Cardiac fibroblast (primary cell): ENCODE measurements at regions not wholly inside any gene's neighbourhood (a gene's known extent, or its start where the extent isn't known, plus 50 kb on each side); places are given as distances from the start of the nearest gene placed in this dataset.

Experiments
- DNase-seq, 2 donors: peaks; one replicate each; pipeline versions ENCODE4 v3.0.0 to v3.0.0-alpha.2; 2010; ENCODE audit warnings: low read depth in 2 of 2
- H3K4me3 ChIP-seq, 2 donors: replicated peaks in 1 of 2; 1 replicate in 1 of 2; 2 replicates in 1 of 2; pipeline ENCODE4 v1.5.1; 2011; ENCODE audit warnings: low read depth in 2 of 2, low read length in 2 of 2, mild to moderate bottlenecking in 2 of 2, moderate library complexity in 1 of 2
- CTCF ChIP-seq: IDR thresholded peaks from one replicate; pipeline ENCODE4 v1.5.1; 2011; ENCODE audit warnings: low read depth, mild to moderate bottlenecking, low read length, inconsistent platforms

GRCh38 chr1:60709426-60709825 lies 372.9 kb upstream of the NFIA start:
- no peak overlapping the region for H3K4me3 ChIP-seq
- DNase-seq: no peak
- no peak for TF ChIP-seq CTCF

- DNase-seq: no peak
- no peak for TF ChIP-seq CTCF
- H3K4me3 ChIP-seq: no peak overlapping the region
Measured at GRCh38 chr1:60705026-60705425, 377.3 kb upstream of the NFIA start.

GRCh38 chr1:60703155-60703554 lies 379.2 kb upstream of the NFIA start:
- no peak for DNase-seq
- no peak overlapping the region for H3K4me3 ChIP-seq
- TF ChIP-seq CTCF: no peak

- H3K4me3 ChIP-seq: no peak overlapping the region
- peak in 1 of 2 donors; percentile 27 for DNase-seq
- TF ChIP-seq CTCF: no peak
Measured at GRCh38 chr1:60699325-60699724, 383.0 kb upstream of the NFIA start.

- DNase-seq: no peak
- TF ChIP-seq CTCF: no peak
Measured at GRCh38 chr1:60697204-60697994, 385.0 kb upstream of the NFIA start.

GRCh38 chr1:60696512-60696911 lies 385.8 kb upstream of the NFIA start:
- TF ChIP-seq CTCF: no peak
- no peak overlapping the region for H3K4me3 ChIP-seq
- DNase-seq: no peak

More at GRCh38 chr1:60697204-60697994, 385.0 kb upstream of the NFIA start:
- H3K4me3 ChIP-seq: no peak overlapping the region
